Epidermal melanocyte (primary cell): ENCODE measurements at regions not wholly inside any gene's neighbourhood (a gene's known extent, or its start where the extent isn't known, plus 50 kb on each side); places are given as distances from the start of the nearest gene placed in this dataset.

Experiments used
- DNase-seq: peaks from one replicate; pipeline ENCODE4 v3.0.0; 2011; ENCODE audit warnings: low spot score; ENCODE audit not compliant: insufficient read length

GRCh38 chr3:148625095-148625736 is 72.5 kb upstream of the AGTR1 start:
- no peak for DNase-seq

- no peak for DNase-seq
These were observed 71.7 kb upstream of the AGTR1 start for GRCh38 chr3:148625991-148626390.

DNA sequence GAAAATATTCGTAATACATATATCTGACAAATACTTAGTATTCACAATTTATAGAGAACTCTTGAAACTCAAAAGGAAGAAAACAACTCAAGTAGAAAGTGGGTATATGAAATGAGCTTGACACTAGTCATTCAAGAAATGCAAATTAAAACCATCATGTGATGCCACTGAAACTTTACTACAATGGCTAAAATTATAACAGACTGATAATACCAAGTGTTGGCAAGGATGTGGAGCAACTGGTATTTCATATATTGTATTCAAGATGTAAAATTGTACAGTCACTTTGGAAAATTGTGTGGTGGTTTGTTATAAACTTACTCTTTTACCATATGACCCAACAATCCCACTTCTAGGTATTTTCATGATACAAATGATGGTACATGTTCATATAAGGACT is 68.7 kb upstream of the AGTR1 start:
- no peak for DNase-seq

DNA sequence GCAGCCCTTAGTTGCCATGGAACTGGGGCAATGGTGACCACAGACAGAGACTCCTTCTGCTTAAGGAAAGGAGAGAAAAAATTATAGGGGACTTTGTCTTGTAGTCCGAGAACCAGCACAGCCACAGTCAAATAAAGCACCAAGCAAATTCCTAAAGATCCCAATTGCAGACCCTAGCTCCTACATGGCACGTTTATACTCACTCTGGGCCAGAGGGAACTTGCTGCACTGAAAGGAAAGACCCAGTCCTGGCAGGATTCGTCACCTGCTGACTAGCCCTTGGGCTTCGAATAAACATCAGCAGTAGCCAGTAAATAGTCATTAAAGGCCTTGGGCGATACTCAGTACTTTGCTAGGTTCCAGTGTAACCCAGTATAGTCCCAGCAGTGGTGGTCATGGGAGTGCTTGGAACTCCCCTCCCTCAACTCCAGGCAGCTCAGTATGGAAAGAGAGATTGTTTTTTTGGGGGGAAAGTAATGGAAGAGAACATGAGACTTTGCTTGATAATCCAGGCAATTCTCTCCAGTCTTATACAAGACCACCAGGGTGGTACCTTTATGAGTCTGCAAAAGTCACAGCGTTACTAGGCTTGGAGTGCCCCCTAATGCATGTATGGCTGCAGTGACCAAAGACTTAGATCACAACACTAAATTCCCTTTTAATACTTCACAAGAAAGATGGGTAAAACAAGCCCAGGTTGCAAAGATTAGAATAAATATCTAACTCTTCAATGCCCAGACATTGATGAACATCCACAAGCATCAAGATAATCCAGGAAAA is 66.4 kb upstream of the AGTR1 start:
- DNase-seq, result no peak

- DNase-seq, result no peak
These were observed 56.0 kb upstream of the AGTR1 start for GRCh38 chr3:148641722-148642121.

GRCh38 chr3:148642214-148642613 is 55.5 kb upstream of the AGTR1 start:
- no peak for DNase-seq

- no peak for DNase-seq
These were observed 55.1 kb upstream of the AGTR1 start for GRCh38 chr3:148642616-148643015.

DNA sequence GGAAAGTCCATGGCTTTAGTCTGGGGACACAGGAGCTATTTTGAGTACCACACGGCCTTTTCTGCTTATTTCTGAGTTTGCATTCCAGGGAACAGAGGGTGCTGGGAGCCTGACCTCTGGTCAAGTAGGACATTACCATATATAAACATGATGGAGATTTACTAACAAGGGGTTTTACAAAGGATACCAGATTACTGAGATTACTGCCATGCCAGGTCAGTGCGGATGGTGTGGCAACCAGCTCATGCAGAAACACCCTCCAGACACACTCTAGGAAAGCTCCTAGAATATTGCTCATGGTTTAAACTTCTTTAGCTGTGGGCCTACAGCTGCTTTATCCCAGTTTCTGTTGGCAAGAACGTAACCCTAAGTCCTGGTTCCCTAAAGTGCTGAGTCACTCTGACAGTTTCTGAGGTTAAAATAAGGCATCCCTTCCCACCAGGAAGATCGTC is 54.3 kb upstream of the AGTR1 start:
- no peak for DNase-seq

GRCh38 chr3:148646126-148646665 is 51.5 kb upstream of the AGTR1 start:
- no peak for DNase-seq
